Central memory CD8-positive, alpha-beta T cell (primary cell): ENCODE measurements at regions not wholly inside any gene's neighbourhood (a gene's known extent, or its start where the extent isn't known, plus 50 kb on each side); places are given as distances from the start of the nearest gene placed in this dataset.

Source experiments
- ATAC-seq: fragments of 150-1000 bp; cut with Tn5 transposase; replicated peaks from 2 replicates; pipeline ENCODE4 v1.10.0; 2022; ENCODE audit warnings: mild to moderate bottlenecking, moderate FRiP score, moderate number of reproducible peaks; ENCODE audit not compliant: poor library complexity, severe bottlenecking; ENCODE audit errors: extremely low read depth
- DNase-seq, 2 donors: peaks; one replicate each; pipeline ENCODE4 v3.0.0; 2021; ENCODE audit warnings: low spot score in 2 of 2
- H3K27ac Mint-ChIP-seq: one replicate; pipeline ENCODE4 v1.8.0; 2022; ENCODE audit warnings: low read depth, mild to moderate bottlenecking, moderate library complexity, mixed read lengths
- H3K27me3 Mint-ChIP-seq: one replicate; pipeline ENCODE4 v1.8.0; 2022; ENCODE audit warnings: mixed read lengths
- H3K36me3 Mint-ChIP-seq: one replicate; pipeline ENCODE4 v1.8.0; 2022; ENCODE audit warnings: mild to moderate bottlenecking, moderate library complexity, mixed read lengths; ENCODE audit not compliant: insufficient read depth
- H3K4me1 Mint-ChIP-seq: one replicate; pipeline ENCODE4 v1.8.0; 2022; ENCODE audit warnings: mixed read lengths
- H3K4me3 Mint-ChIP-seq: one replicate; pipeline ENCODE4 v1.8.0; 2022; ENCODE audit warnings: mild to moderate bottlenecking, moderate library complexity, mixed read lengths
- H3K9me3 Mint-ChIP-seq: one replicate; pipeline ENCODE4 v1.8.0; 2022; ENCODE audit warnings: mixed read lengths

DNA sequence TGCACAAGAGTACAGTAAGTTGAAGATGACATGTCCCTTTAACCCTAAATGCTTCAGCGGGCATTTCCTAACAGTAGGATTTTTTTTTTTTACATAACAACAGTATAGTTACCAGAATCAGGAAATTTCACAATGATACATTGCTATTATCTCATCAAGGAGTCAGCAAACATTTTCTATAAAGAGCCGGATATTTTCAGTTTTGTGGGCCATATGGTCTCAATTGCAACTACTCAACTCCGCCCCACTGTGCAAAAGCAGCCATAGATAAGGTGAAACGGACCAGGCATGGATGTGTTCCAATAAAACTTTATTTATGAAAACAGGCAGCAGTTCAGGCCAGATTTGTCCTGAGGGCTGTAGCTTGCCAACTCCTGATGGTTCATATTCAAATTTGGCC, 130.6 kb downstream of the SMAD6 start:
- DNase-seq: no peak
- H3K36me3 Mint-ChIP-seq: peaks cover 1% of the 10 kb centered on the region
- H3K27ac Mint-ChIP-seq: no peak overlapping the region
- H3K27me3 Mint-ChIP-seq: peaks cover 12% of the 10 kb centered on the region
- H3K9me3 Mint-ChIP-seq: no peaks in the 10 kb centered on the region
- ATAC-seq: no peak
- H3K4me3 Mint-ChIP-seq: no peak overlapping the region
- no peaks in the 10 kb centered on the region for H3K4me1 Mint-ChIP-seq

DNA sequence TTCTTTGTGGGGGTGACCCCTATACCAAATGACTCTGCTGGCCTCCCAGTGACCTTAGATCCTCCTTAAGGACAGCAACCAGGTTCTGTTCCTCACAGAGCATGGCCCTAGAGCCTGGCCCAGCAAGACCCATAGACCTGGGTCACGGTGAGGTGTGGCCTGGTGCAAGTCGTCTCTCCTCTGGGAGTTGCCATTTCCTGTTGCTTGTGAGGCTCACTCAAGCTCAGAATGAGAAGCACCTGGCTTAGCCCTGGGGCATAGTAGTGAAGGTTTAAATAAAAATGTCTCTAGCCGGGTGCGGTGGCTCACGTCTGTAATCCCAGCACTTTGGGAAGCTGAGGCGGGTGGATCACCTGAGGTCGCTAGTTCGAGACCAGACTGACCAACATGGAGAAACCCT, 131.3 kb downstream of the SMAD6 start:
- no peak overlapping the region for H3K27ac Mint-ChIP-seq
- no peak overlapping the region for H3K4me3 Mint-ChIP-seq
- DNase-seq: no peak
- H3K4me1 Mint-ChIP-seq: no peaks in the 10 kb centered on the region
- no peaks in the 10 kb centered on the region for H3K9me3 Mint-ChIP-seq
- H3K36me3 Mint-ChIP-seq: peaks cover 1% of the 10 kb centered on the region
- peaks cover 12% of the 10 kb centered on the region for H3K27me3 Mint-ChIP-seq
- ATAC-seq: no peak

DNA sequence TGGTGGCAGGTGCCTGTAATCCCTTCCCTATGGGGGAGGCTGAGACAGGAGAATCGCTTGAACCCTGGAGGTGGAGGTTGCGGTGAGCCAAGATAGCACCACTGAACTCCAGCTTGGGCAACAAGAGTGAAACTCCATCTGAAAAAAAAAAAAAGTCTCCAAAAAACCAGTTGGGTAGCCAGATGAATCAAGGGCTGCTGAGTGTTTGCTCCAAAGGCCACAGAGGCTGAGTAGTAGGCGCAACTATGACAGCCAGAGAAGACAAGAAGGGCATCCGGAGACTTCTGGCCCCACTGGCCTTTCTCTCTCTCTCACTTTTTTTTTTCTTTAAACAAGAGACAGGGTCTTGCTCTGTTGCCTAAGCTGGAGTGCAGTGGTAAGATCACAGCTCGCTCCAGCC, 131.8 kb downstream of the SMAD6 start:
- Mint-ChIP-seq H3K4me1 (no peaks in the 10 kb centered on the region), H3K36me3 (peaks cover 1% of the 10 kb centered on the region), H3K9me3 (no peaks in the 10 kb centered on the region), H3K4me3 (no peak overlapping the region), H3K27me3 (peaks cover 12% of the 10 kb centered on the region), H3K27ac (no peak overlapping the region)
- DNase-seq (no peak), ATAC-seq (no peak)

DNA sequence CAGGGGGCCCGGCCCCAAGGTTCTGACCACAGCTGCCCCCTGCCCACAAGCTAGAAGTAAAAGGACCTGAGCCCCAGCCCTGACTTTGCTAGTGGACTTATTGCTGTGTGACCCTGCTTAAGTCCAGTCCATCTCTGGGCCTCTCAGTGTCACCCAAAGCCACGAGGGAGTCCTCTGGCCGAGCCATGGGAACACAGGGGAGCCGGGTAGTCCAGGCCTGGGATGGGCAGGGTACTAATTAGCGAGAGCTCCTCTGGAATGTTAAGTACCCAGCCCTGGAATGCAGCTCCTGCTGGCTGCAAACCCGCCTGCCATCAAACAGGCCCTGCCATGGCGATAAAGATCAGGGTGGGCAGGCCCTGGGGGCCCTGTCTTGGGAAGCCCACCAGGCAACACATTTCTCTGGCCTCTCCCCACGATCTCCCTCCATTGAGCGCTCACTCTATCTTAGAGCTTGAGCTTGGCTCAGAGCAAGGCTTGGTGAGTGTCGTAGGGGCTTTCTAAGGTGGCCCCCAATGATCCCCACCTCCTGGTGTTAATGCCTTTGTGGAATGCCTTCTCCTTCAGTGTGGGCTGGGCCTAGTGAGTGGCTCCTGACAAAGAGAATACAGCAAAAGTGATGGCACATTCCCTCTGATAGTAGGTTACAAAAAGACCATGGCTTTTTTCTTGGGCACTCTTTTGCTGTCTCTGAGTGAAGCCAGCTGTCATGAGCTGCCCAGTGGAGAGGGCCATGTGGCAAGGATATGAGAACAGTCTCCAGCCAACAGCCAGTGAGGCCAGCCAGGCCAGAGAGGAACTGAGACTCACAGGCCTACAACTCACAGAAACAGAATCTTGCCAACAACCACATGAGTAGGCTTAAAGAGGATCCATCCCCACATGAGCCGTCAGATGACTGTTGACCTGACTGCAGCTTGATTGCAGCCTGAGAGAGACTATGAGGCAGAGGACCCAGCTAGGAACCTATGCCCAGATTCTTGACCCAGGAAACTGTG, 133.1 kb downstream of the SMAD6 start:
- Mint-ChIP-seq H3K9me3 (no peaks in the 10 kb centered on the region), H3K4me3 (no peak overlapping the region), H3K27me3 (peaks cover 12% of the 10 kb centered on the region), H3K27ac (no peak overlapping the region), H3K36me3 (peaks cover 1% of the 10 kb centered on the region), H3K4me1 (no peaks in the 10 kb centered on the region)
- no peak for DNase-seq
- ATAC-seq: no peak

DNA sequence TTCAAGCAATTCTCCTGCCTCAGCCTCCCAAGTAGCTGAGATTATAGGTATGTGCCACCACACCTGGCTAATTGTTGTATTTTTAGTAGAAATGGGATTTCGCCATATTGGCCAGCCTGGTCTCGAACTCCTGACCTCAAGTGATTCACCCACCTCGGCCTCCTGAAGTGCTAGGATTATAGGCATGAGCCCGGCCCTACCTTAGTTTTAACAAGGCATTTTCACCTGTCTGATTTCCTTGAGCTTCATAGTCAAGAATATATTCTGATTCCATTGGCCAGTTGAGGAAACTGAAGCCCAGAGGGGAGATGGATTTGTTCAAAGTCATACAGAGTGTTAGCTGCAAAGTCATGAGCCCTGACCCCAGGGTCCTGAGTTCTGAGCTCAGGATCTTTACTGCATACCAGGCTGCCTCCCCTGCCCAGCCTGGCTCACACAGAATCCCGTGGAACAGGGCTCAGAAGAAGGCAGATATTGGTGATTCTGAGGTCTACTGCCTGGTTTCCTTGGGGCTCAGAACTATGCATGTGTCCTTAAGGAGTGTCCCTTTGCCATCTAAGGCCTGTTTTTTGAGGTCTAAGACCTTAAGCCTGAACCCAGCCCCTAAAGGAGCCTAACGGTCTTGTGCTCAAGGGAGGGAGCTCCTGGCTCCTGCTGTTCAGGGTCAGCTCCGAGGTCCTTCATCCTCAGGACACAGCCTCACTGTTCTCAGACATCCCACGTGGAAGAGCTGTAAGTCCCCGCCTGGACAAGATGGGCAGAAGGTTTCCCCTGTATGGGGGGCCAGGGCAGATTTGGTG, 134.4 kb downstream of the SMAD6 start:
- H3K27ac Mint-ChIP-seq: no peak overlapping the region
- H3K4me3 Mint-ChIP-seq: no peak overlapping the region
- no peaks in the 10 kb centered on the region for H3K9me3 Mint-ChIP-seq
- H3K4me1 Mint-ChIP-seq: no peaks in the 10 kb centered on the region
- DNase-seq (no peak), ATAC-seq (no peak)
- peaks cover 1% of the 10 kb centered on the region for H3K36me3 Mint-ChIP-seq
- H3K27me3 Mint-ChIP-seq: peaks cover 9% of the 10 kb centered on the region

DNA sequence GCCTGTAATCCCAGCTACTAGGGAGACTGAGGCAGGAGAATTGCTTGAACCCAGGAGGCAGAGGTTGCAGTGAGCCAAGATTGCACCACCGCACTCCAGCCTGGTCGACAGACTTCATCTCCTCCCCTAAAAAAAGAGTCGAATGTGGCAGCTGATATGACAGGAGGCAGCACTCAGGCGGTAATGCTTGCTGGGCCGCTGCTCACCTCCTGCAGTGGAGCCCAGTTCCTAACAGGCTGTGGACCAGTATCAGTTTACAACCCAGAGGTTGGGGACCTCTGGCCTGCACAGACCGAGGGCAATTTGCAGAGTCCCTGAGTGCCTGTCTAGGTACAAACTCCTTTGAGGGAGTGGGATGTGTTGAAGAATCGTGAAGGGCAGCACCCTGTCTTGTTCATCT, 136.2 kb downstream of the SMAD6 start:
- Mint-ChIP-seq H3K4me3 (no peak overlapping the region), H3K4me1 (no peaks in the 10 kb centered on the region), H3K27ac (no peak overlapping the region), H3K36me3 (no peaks in the 10 kb centered on the region), H3K27me3 (peaks cover 23% of the 10 kb centered on the region), H3K9me3 (no peaks in the 10 kb centered on the region)
- ATAC-seq: no peak
- no peak for DNase-seq

DNA sequence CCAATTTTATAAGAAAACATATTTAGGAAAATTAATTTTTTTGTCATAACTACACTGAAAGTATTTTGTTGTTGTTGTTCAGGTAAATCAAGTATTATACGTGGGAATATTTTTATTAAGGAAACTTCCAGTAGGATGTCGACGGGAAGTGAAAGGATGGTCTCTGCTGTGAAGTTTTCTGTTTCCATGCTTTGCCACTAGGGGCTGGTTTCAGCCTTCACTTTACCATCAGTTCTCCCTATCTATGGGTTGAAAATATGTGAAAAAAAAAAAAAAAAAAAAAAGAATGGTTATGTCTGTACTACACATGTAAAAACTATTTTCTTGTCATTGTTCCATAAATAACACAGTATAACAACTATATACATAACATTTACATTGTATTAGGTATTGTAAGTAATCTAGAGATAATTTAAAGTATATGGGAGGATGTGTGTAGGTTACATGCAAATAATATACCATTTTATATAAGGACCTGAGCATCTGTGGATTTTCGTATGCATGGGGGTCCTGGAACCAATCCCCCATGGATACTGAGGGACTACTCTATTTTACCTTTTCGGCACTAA, 136.7 kb downstream of the SMAD6 start:
- H3K36me3 Mint-ChIP-seq: no peaks in the 10 kb centered on the region
- no peak overlapping the region for H3K4me3 Mint-ChIP-seq
- H3K9me3 Mint-ChIP-seq: no peaks in the 10 kb centered on the region
- H3K27me3 Mint-ChIP-seq: peaks cover 28% of the 10 kb centered on the region
- ATAC-seq: no peak
- DNase-seq: no peak
- H3K27ac Mint-ChIP-seq: no peak overlapping the region
- H3K4me1 Mint-ChIP-seq: no peaks in the 10 kb centered on the region

DNA sequence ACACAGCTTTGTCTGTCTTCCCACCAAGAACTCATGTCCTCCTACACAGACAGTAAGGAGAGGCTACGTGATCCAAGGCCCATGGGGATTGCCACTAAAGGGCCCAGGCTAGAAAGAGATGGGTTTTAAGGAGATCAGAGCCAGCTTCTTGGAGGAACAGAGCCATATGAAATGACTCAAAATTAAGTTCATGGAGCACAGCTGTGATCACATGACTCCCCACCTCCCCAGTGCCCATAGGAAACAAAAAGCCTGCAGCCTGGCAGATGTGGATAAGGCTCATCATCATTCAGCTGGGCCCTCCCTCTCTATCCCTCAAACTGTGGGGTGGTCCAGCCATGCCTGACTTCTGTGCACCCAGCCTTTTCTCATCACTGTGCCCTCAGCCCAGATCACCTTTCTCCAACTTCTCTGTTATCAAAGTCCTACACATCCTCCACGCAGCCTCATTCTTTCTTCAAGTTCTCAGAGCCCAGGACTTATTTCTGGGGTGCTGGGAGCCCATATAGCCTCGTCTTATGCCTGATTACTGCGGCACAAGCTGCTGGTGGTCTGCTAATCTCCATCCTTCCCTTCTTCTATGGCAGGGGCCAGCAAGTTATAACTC, 137.6 kb downstream of the SMAD6 start:
- ATAC-seq (no peak), DNase-seq (no peak)
- Mint-ChIP-seq H3K4me3 (no peak overlapping the region), H3K27ac (no peak overlapping the region), H3K9me3 (no peaks in the 10 kb centered on the region), H3K36me3 (no peaks in the 10 kb centered on the region), H3K4me1 (no peaks in the 10 kb centered on the region), H3K27me3 (peaks cover 37% of the 10 kb centered on the region)

DNA sequence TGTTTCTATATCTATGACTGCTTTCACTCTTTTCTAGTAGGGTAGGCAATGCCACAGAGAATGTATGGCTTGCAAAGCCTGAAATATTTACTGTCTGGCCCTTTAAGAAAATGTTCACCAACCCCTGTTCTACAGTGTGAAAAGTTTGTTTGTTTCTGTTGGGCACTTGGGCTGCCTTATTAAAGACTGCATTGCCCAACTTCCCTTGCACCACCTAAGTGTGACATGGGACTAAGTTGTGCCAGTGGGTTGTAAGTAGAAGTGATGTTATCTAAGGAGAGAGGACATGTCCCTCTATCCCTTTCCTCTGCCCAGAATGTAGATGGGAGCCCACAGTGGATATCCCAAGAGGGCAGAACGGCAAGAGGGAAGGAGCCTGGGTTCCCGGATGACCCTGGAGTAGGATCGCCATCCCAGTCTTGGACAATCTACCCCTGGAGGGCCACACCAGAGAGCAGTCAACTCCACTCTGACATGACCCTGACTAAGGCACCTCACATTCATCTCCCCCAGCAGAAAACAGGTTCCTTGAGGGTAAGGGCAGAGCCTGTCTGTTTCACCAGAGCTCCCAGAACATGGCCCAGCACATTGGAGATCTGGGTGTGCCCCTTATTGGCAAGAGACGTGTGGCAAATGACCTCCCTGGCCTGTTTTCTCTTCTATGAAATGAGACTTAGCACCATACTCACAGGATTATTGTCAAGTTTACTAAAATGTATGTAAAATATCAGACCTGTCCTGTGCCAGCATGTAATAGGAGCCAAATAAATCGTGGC, 138.8 kb downstream of the SMAD6 start:
- no peaks in the 10 kb centered on the region for H3K9me3 Mint-ChIP-seq
- ATAC-seq (no peak), DNase-seq (no peak)
- no peak overlapping the region for H3K27ac Mint-ChIP-seq
- peaks cover 49% of the 10 kb centered on the region for H3K27me3 Mint-ChIP-seq
- no peaks in the 10 kb centered on the region for H3K36me3 Mint-ChIP-seq
- no peak overlapping the region for H3K4me3 Mint-ChIP-seq
- no peaks in the 10 kb centered on the region for H3K4me1 Mint-ChIP-seq

DNA sequence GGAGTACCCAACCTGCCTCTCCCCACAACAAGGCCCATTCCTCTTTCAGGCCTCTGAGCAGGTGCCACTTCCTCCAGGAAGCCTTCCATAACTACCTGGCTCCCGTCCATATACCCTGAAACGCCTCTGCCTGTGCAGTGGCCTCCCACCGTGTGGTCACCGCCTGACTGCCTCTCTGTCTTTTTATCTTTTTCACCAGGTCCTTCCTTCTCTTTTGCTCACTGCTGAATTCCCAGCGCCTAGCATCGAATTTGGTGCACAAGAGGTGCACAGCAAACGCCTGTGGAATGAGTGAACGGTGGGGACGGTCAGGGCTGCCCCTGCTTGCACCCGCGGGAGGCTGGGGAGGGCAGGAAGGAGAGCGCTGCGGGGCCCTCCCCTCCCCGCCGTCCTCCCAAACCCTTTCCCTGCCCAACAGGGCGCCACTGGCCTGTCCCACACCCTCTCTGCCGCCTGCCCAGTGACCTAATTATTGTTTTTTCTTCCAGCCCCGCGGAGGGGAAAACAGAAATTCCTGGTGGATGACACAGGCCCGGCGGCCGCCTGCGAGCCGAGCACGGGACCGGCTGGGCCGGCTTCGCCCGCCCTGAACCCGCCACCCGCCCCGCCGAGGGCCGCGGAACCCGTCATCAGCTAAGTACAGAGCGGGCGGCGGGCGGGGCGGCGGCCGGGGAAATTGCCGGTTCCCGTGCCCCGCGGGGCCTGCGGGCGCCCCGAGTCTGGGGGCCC, 140.1 kb downstream of the SMAD6 start:
- ATAC-seq: no peak
- H3K9me3 Mint-ChIP-seq: no peaks in the 10 kb centered on the region
- peaks cover 56% of the 10 kb centered on the region for H3K27me3 Mint-ChIP-seq
- DNase-seq: no peak
- H3K4me3 Mint-ChIP-seq: peak overlapping the region; percentile 29
- no peaks in the 10 kb centered on the region for H3K4me1 Mint-ChIP-seq
- no peak overlapping the region for H3K27ac Mint-ChIP-seq
- H3K36me3 Mint-ChIP-seq: no peaks in the 10 kb centered on the region

DNA sequence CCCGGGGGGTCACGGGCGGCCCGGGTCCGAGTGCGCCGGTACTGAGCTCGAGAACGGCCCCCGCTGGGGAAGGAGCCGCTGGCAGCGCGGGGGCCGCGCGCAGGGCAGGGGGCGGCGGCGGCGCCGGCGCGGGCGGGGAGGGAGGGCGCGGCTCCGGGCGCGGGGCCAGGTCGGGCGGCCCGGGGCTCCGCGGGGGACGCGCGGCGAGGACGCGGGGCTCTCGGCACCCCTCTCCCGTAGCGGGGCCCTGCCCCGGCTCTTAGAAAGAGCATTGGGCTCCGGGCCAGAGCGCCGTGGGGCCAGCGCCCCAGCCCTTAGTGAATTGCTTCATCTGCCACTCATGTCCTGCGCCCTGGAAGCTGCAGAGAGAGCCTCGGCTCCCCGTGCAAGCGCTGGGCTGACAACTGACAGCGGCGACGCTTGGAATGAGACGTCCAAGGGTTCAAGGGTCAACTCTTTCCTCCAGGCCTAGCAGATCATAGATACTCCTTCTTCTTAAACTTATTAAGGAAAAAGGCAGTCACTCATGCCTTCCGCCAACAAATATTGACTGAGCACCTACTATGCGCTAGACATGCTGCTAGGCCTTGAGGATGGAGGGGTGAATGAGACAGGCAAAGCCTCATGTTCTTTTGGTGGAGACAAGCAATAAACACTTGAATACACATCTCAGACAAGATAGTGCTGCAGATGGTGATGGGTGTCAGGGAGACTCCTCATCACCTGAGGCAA, 140.8 kb downstream of the SMAD6 start:
- DNase-seq (no peak), ATAC-seq (no peak)
- Mint-ChIP-seq H3K9me3 (no peaks in the 10 kb centered on the region), H3K27ac (no peak overlapping the region), H3K4me1 (no peaks in the 10 kb centered on the region), H3K4me3 (no peak overlapping the region), H3K27me3 (peaks cover 57% of the 10 kb centered on the region), H3K36me3 (no peaks in the 10 kb centered on the region)
